HCT116 (cell line): ENCODE measurements at regions not wholly inside any gene's neighbourhood (a gene's known extent, or its start where the extent isn't known, plus 50 kb on each side); places are given as distances from the start of the nearest gene placed in this dataset.

Experiments
- ATAC-seq: fragments of 200-7000 bp; cut with Tn5 transposase; 2 replicates; pipeline ENCODE4 v1.9.1; 2020; ENCODE audit warnings: mild to moderate bottlenecking, moderate library complexity
- BruUV-seq: library from RNA; stranded (reverse); fragments of 400-500 nt; replicated peaks from 2 replicates; lab custom pipeline; 2021; lab: Mats Ljungman, UMichigan
- CTCF ChIA-PET: fragments of 300-600 bp; sonication (Branson Sonifier 250); formaldehyde crosslinking; loops from one replicate; lab custom pipeline; 2021; ENCODE audit warnings: antibody characterized with exemption; lab: Charles Lee
- POLR2A ChIA-PET: fragments of 300-600, 350-600 bp; sonication (Branson Sonifier 250); formaldehyde crosslinking; loops from one replicate; lab custom pipeline; 2021; ENCODE audit warnings: antibody characterized with exemption; lab: Charles Lee
- RAD21 ChIA-PET, 2 experiments: fragments of 300-600 bp; sonication (Branson Sonifier 250); formaldehyde crosslinking; loops; one replicate each; lab custom pipeline; 2023; ENCODE audit warnings: low total read pairs in 2 of 2; ENCODE audit not compliant: uncharacterized antibody in 2 of 2, unreplicated experiment in 2 of 2, low non-redundant PET in 1 of 2; lab: Charles Lee
- DNase-seq: peaks from one replicate; pipeline ENCODE4 v3.0.0-alpha.2; 2010; ENCODE audit warnings: low read depth, low spot score
- H2AFZ ChIP-seq: fragments of 200-600 bp; shearing (Covaris generic), sonication (generic); 2 replicates; pipeline ENCODE4 v1.6.1; 2017; ENCODE audit warnings: low read depth, mixed run types, mixed read lengths, antibody characterized with exemption, low read length; ENCODE audit not compliant: poor library complexity, severe bottlenecking
- H3K27ac ChIP-seq: 2 replicates; pipeline ENCODE4 v1.5.1; 2012; ENCODE audit warnings: low read depth, low read length
- H3K27me3 ChIP-seq: fragments of 200-600 bp; sonication (generic); 2 replicates; pipeline ENCODE4 v1.6.1; 2016; ENCODE audit warnings: mixed run types, low read length, mixed read lengths; ENCODE audit not compliant: insufficient read depth
- H3K36me3 ChIP-seq, 2 experiments: fragments of 200-500 bp in 1 of 2; fragments of 200-600 bp in 1 of 2; sonication (Bioruptor generic) in 1 of 2; sonication (generic) in 1 of 2; 2 replicates each; pipeline versions ENCODE4 v1.5.1 to v1.6.1; 2014 to 2016; ENCODE audit warnings: low read length in 2 of 2, inconsistent platforms in 1 of 2, mixed read lengths in 1 of 2, mixed run types in 1 of 2; ENCODE audit not compliant: insufficient read depth in 2 of 2, control insufficient read depth in 1 of 2
- H3K4me1 ChIP-seq, 2 experiments: fragments of 200-600 bp in 1 of 2; sonication (generic) in 1 of 2; 2 replicates each; pipeline versions ENCODE4 v1.5.1 to v1.6.1; 2012 to 2017; ENCODE audit warnings: low read length in 2 of 2, inconsistent platforms in 1 of 2, mild to moderate bottlenecking in 1 of 2, mixed read lengths in 1 of 2, mixed run types in 1 of 2, moderate library complexity in 1 of 2; ENCODE audit not compliant: insufficient read depth in 2 of 2, control insufficient read depth in 1 of 2
- H3K4me2 ChIP-seq: fragments of 200-600 bp; sonication (generic); 2 replicates; pipeline ENCODE4 v1.6.1; 2017; ENCODE audit warnings: mixed run types, low read length, mixed read lengths
- H3K4me3 ChIP-seq, 2 experiments: fragments of 200-600 bp in 1 of 2; sonication (generic) in 1 of 2; replicated peaks in 1 of 2; 2 replicates each; pipeline ENCODE4 v1.5.1; 2011 to 2016; ENCODE audit warnings: low read length in 2 of 2, control low read depth in 1 of 2, low read depth in 1 of 2, mild to moderate bottlenecking in 1 of 2, mixed read lengths in 1 of 2, mixed run types in 1 of 2
- H3K79me2 ChIP-seq: fragments of 200-600 bp; sonication (generic); 2 replicates; pipeline ENCODE4 v1.6.1; 2017; ENCODE audit warnings: mild to moderate bottlenecking, mixed run types, low read length, moderate library complexity, mixed read lengths; ENCODE audit not compliant: insufficient read depth
- H3K9ac ChIP-seq: fragments of 200-600 bp; sonication (generic); 2 replicates; pipeline ENCODE4 v1.6.1; 2016; ENCODE audit warnings: low read length, mixed read lengths
- H3K9me2 ChIP-seq: fragments of 200-600 bp; sonication (generic), shearing (Covaris generic); 2 replicates; pipeline ENCODE4 v1.6.1; 2017; ENCODE audit warnings: mixed run types, mild to moderate bottlenecking, moderate library complexity; ENCODE audit not compliant: insufficient read depth
- H3K9me3 ChIP-seq, 2 experiments: fragments of 200-500 bp in 1 of 2; fragments of 200-600 bp in 1 of 2; sonication (Bioruptor generic) in 1 of 2; sonication (generic) in 1 of 2; 2 replicates each; pipeline ENCODE4 v1.6.1; 2014 to 2017; ENCODE audit warnings: low read length in 2 of 2, mixed read lengths in 2 of 2, inconsistent platforms in 1 of 2, low read depth in 1 of 2, mild to moderate bottlenecking in 1 of 2, mixed run types in 1 of 2, moderate library complexity in 1 of 2; ENCODE audit not compliant: control insufficient read depth in 1 of 2, insufficient read depth in 1 of 2
- H4K20me1 ChIP-seq: fragments of 200-600 bp; sonication (generic), shearing (Covaris generic); 2 replicates; pipeline ENCODE4 v1.6.1; 2017; ENCODE audit warnings: mixed run types, mild to moderate bottlenecking, moderate library complexity; ENCODE audit not compliant: insufficient read depth
- CBX3 ChIP-seq: IDR thresholded peaks from 2 replicates; pipeline ENCODE4 v1.6.1; 2012; ENCODE audit warnings: low read depth
- CEBPB ChIP-seq: IDR thresholded peaks from 2 replicates; pipeline ENCODE4 v1.6.1; 2012; ENCODE audit warnings: low read depth
- CTCF ChIP-seq, 3 experiments: fragments of 200-600 bp in 1 of 3; sonication (generic) in 1 of 3; IDR thresholded peaks in 2 of 3; conservative IDR thresholded peaks in 1 of 3; 2 replicates each; pipeline ENCODE4 v1.5.1; 2012 to 2017; ENCODE audit warnings: low read depth in 2 of 3, low read length in 2 of 3, antibody characterized with exemption in 1 of 3, borderline replicate concordance in 1 of 3, control low read depth in 1 of 3, mild to moderate bottlenecking in 1 of 3, mixed read lengths in 1 of 3, mixed run types in 1 of 3, moderate library complexity in 1 of 3; ENCODE audit not compliant: insufficient read depth in 1 of 3
- ELF1 ChIP-seq: IDR thresholded peaks from 2 replicates; pipeline ENCODE4 v1.6.1; 2012; ENCODE audit warnings: low read depth, borderline replicate concordance
- EZH2 ChIP-seq: fragments of 200-600 bp; sonication (generic); IDR thresholded peaks from 2 replicates; pipeline ENCODE4 v1.6.1; 2017; ENCODE audit warnings: antibody characterized with exemption, mixed run types
- FOSL1 ChIP-seq: IDR thresholded peaks from 2 replicates; pipeline ENCODE4 v1.6.1; 2012; ENCODE audit warnings: low read depth
- MAX ChIP-seq: IDR thresholded peaks from 2 replicates; pipeline ENCODE4 v1.6.1; 2012
- POLR2A ChIP-seq: IDR thresholded peaks from 2 replicates; pipeline ENCODE4 v1.7.0; 2011; ENCODE audit warnings: borderline replicate concordance; ENCODE audit not compliant: insufficient read depth, insufficient read length; ENCODE audit errors: extremely low read depth
- REST ChIP-seq: IDR thresholded peaks from 2 replicates; pipeline ENCODE4 v1.6.1; 2012; ENCODE audit warnings: low read depth
- SP1 ChIP-seq: IDR thresholded peaks from 2 replicates; pipeline ENCODE4 v1.6.1; 2012; ENCODE audit warnings: low read depth
- SRF ChIP-seq: IDR thresholded peaks from 2 replicates; pipeline ENCODE4 v1.6.1; 2012; ENCODE audit warnings: low read depth
- TCF7L2 ChIP-seq: IDR thresholded peaks from 2 replicates; pipeline ENCODE4 v1.7.0; 2011; ENCODE audit warnings: borderline replicate concordance, inconsistent platforms; ENCODE audit not compliant: insufficient read depth, insufficient read length; ENCODE audit errors: extremely low read depth
- YY1 ChIP-seq: IDR thresholded peaks from 2 replicates; pipeline ENCODE4 v1.6.1; 2011; ENCODE audit warnings: low read length, low read depth, moderate library complexity, mild to moderate bottlenecking; ENCODE audit not compliant: insufficient replicate concordance; ENCODE audit errors: extremely low read depth
- ZBTB33 ChIP-seq: IDR thresholded peaks from 2 replicates; pipeline ENCODE4 v1.6.1; 2011; ENCODE audit warnings: mild to moderate bottlenecking, low read length, moderate library complexity; ENCODE audit not compliant: insufficient replicate concordance; ENCODE audit errors: extremely low read depth
- ZFX ChIP-seq: fragments of 450-650 bp; IDR thresholded peaks from 2 replicates; pipeline ENCODE4 v1.6.1; 2017
- intact Hi-C: fragments of 100-400 bp; cut with micrococcal nuclease; formaldehyde crosslinking; loops from 2 replicates; pipeline ENCODE4 v1.10.0; 2022
- TF ChIP-seq, protein P1 (sequence below): IDR thresholded peaks from 2 replicates; pipeline ENCODE4 v1.6.1; 2012

DNA sequence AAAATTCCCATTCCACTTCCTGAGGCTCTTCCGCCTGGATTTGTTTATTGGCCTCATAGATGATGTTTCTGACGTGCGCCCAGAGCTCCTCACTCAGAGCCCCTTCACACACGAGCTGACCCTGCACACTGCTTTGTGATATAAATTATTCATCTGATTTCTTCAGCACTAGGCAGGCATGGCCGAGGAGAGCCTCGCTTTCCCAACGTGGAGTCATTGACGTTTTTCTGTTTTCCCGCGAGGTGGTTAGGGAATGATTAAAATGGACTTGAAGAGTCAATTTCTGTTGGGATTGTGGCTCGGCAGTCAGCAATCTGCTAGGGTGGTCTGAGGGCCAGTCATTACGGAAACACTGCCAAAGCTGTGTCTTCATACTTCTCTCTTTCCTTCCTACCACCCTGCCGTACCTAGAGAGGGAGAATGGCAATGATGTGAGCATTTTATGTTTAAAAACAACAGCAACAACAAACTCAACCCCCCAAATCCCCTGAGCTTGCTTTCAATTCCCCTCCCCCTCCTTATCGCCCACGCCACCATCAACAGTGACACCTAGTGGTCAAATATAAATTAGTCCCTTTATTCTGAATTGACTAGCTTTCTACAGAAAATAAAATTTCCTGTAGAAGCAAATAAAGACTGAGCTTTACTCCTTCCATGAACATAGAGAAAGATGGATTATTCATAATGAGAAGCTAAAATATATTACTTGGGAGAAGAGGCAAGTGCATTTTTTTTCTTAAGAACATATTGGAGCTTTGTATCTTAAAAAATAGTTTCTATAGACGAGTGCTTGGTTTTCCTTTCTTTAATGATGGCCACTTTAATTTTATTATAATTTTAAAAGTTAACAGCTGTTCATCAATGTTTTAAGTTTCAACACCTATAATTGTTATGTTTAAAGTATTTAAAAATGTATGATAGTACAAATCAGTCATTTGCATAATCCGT is 285.1 kb downstream of the MTX2 start:
- H3K4me1 ChIP-seq = peaks cover 0 to 25% of the 10 kb centered on the region in 2 experiments; a peak in 2 of 4 replicates
- no peak overlapping the region; the same call in 1 of the 2 replicates for H3K27ac ChIP-seq
- H3K36me3 ChIP-seq = no peaks in the 10 kb centered on the region
- peak overlapping the region; percentile 79 for H3K4me2 ChIP-seq
- 0 out of 2 replicates have a peak, but pooled peaks cover 7% of the 10 kb centered on the region for H3K27me3 ChIP-seq
- H3K9ac ChIP-seq = peak overlapping the region; percentile 61
- DNase-seq (peak; percentile 43), ATAC-seq (peak; percentile 49)
- ChIA-PET POLR2A (interaction anchor here (0.6 to 1.4 kb wide), 7 partner anchors 29 to 427 kb away, joined by 3 to 5 read pairs (median 4); partner anchors contain the start of gene MTX2), CTCF (interaction anchor here (0.7 to 3.1 kb wide), 33 partner anchors 7 to 594 kb away, joined by 3 to 38 read pairs (median 4); no protein-coding TSS in a partner anchor), RAD21 (interaction anchor here (0.7 to 1.9 kb wide), 7 partner anchors 29 to 428 kb away, joined by 3 to 9 read pairs (median 6); no protein-coding TSS in a partner anchor)
- intact Hi-C loops = loop anchor here (1.0 to 5.0 kb wide), 2 partner anchors 98 to 414 kb away; no protein-coding TSS in a partner anchor
- no peaks in the 10 kb centered on the region for H3K9me3 ChIP-seq
- H3K9me2 ChIP-seq = no peaks in the 10 kb centered on the region
- H3K4me3 ChIP-seq = peak overlapping the region; percentile 39 to 58
- peak overlapping the region; percentile 92 for H2AFZ ChIP-seq
- BruUV-seq = no TSS peak
- no peaks in the 10 kb centered on the region for H3K79me2 ChIP-seq
- H4K20me1 ChIP-seq = no peaks in the 10 kb centered on the region
- TF ChIP-seq, protein P1, sequence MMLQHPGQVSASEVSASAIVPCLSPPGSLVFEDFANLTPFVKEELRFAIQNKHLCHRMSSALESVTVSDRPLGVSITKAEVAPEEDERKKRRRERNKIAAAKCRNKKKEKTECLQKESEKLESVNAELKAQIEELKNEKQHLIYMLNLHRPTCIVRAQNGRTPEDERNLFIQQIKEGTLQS = no peak
- TF ChIP-seq SP1 = no peak
- no peak for TF ChIP-seq CEBPB
- TF ChIP-seq CTCF (IDR thresholded peaks at IDR 0.05 in 2 of 3, conservative IDR thresholded peaks at IDR 0.05 in 1 of 3; ENCODE audit: borderline replicate concordance in 1 of 3, insufficient read depth in 1 of 3, low read depth in 2 of 3, low read length in 2 of 3) = peak; percentile 57 to 81 (median 69)
- no peak for TF ChIP-seq ELF1
- no peak for TF ChIP-seq EZH2
- TF ChIP-seq YY1 = no peak
- TF ChIP-seq ZBTB33 = no peak
- no peak for TF ChIP-seq TCF7L2
- TF ChIP-seq POLR2A = no peak
- no peak for TF ChIP-seq FOSL1
- TF ChIP-seq CBX3 = no peak
- no peak for TF ChIP-seq REST
- TF ChIP-seq SRF = no peak
- no peak for TF ChIP-seq ZFX
- TF ChIP-seq MAX = peak; percentile 1; the same call in 1 of the 2 replicates
